ENCODE measurements at regions not wholly inside any gene's neighbourhood (a gene's known extent, or its start where the extent isn't known, plus 50 kb on each side); places are given as distances from the start of the nearest gene placed in this dataset.

- DNase-seq (ENCODE audit: extremely low read depth, low read depth): no peak
- TF ChIP-seq, protein P1, sequence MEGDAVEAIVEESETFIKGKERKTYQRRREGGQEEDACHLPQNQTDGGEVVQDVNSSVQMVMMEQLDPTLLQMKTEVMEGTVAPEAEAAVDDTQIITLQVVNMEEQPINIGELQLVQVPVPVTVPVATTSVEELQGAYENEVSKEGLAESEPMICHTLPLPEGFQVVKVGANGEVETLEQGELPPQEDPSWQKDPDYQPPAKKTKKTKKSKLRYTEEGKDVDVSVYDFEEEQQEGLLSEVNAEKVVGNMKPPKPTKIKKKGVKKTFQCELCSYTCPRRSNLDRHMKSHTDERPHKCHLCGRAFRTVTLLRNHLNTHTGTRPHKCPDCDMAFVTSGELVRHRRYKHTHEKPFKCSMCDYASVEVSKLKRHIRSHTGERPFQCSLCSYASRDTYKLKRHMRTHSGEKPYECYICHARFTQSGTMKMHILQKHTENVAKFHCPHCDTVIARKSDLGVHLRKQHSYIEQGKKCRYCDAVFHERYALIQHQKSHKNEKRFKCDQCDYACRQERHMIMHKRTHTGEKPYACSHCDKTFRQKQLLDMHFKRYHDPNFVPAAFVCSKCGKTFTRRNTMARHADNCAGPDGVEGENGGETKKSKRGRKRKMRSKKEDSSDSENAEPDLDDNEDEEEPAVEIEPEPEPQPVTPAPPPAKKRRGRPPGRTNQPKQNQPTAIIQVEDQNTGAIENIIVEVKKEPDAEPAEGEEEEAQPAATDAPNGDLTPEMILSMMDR (IDR thresholded peaks at IDR 0.05; ENCODE audit: low read depth, low read length): no peak
Observed at GRCh38 chr17:77854083-77854758, 104.3 kb upstream of the TNRC6C start.

- TF ChIP-seq, protein P1 (IDR thresholded peaks at IDR 0.05; ENCODE audit: low read depth, low read length): no peak
- DNase-seq (ENCODE audit: extremely low read depth, low read depth): no peak
Observed at GRCh38 chr17:77854759-77855745, 103.5 kb upstream of the TNRC6C start.

DNA sequence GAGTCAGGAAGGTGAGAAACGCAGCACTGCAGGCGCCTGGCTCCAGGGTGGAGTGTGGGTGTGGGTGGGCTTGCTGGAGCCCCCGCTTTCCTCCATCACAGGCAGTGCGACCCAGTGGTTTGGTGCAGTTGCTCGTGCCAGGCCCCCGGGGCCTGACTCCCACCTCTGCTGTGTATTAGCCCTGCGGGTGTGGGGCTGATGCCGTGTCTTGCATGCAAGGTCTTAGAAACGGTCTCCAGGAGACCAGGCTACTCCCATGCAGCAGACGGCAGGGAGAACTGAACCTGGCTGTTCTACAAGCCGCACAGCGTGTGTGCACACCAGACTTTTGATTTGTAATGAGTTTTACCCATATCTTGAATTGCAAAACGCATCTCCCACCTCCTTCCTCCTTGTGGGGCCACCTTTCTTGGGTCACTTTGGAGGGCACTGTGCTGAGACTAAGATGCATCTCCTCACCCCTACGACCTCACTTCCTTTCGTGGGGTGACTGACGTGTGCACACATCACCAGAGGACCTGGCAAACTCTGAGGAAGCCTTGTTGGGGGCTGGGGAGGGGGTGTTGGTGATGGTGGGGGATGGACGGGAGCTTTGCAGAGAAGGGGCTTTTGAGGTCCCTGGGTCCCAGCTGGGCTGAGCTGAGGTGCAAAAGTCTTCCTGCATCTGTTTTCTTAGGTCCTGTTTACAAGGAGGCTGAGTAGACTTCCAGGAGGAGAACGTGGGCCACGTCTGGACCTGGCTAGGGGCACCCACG lies 101.8 kb upstream of the TNRC6C start:
- TF ChIP-seq, protein P1 (IDR thresholded peaks at IDR 0.05; ENCODE audit: low read depth, low read length): no peak
- no peak for DNase-seq (ENCODE audit: extremely low read depth, low read depth)

GRCh38 chr17:77857306-77857555 lies 101.3 kb upstream of the TNRC6C start:
- DNase-seq (ENCODE audit: extremely low read depth, low read depth): no peak
- TF ChIP-seq, protein P1 (IDR thresholded peaks at IDR 0.05; ENCODE audit: low read depth, low read length): no peak

GRCh38 chr17:77857613-77858012 lies 100.9 kb upstream of the TNRC6C start:
- DNase-seq (ENCODE audit: extremely low read depth, low read depth): no peak
- TF ChIP-seq, protein P1 (IDR thresholded peaks at IDR 0.05; ENCODE audit: low read depth, low read length): no peak

DNA sequence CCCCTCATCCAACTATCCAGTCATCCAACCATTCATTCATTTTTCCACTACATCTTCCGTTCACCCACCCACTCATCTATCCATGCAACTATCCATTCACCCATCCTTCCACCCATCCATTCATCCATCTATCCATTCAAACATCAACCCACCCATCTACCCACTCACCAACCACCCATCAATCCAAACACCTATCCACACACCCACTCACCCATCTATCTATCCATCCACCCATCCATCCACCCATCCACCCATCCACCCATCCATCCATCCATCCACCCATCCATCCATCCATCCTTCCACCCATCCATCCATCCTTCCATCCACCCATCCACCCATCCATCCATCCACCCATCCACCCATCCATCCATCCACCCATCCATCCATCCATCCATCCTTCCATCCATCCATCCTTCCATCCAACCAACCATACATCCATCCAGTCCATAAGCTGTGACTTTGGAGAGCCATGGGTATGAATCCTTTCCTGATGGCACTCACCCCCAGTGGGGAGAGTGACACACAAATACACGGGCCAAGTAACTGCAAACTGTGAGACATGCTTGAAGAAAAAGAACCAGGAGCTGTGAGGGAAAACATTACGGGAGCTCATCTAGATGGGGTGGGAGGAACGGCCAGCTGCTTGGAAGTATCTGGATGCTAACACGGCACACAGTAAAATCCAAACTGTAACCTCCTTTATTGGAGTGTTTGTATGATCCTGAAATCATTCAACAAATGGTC lies 100.0 kb upstream of the TNRC6C start:
- TF ChIP-seq, protein P1 (IDR thresholded peaks at IDR 0.05; ENCODE audit: low read depth, low read length): no peak

More for the DNA sequence above, 100.0 kb upstream of the TNRC6C start:
- DNase-seq (ENCODE audit: extremely low read depth, low read depth): no peak

All from AG09319 (cell line).